HG02763 (cell line): ENCODE measurements at regions not wholly inside any gene's neighbourhood (a gene's known extent, or its start where the extent isn't known, plus 50 kb on each side); places are given as distances from the start of the nearest gene placed in this dataset.
"Not testable (repeated sequence)": the region's sequence is repeated elsewhere in the genome, so short reads cannot be mapped to it uniquely, and the experiment has no call there.

Experiments used
- ATAC-seq: cut with Tn5 transposase; IDR thresholded peaks from one replicate; pipeline ENCODE4 v1.9.1; 2021; ENCODE audit warnings: mild to moderate bottlenecking, moderate library complexity; ENCODE audit not compliant: unreplicated experiment

- not testable (repeated sequence) for ATAC-seq
Measured at GRCh38 chr1:168461108-168461507, 82.7 kb downstream of the XCL2 start.

DNA sequence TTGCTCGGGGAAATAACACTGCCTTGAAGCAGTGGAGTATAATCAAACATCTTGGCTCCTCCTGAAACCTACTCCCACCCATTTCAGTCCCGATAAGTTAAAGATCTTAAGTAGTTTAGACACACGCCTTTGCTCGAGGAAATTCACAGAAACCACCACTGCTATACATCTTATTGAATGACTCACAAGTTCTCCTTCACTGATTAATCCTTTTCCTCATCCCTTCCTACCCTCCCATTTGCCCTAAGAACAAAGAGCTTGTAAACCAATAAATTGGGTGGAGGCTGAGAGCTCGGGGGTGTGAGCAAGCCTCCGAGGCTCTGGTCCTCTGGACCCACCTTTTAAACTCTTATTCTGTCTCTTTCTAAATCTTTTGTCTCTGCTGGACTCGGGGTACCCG lies 86.5 kb downstream of the XCL2 start:
- not testable (repeated sequence) for ATAC-seq

- no peak for ATAC-seq
Measured at GRCh38 chr1:168455764-168456163, 88.0 kb downstream of the XCL2 start.

DNA sequence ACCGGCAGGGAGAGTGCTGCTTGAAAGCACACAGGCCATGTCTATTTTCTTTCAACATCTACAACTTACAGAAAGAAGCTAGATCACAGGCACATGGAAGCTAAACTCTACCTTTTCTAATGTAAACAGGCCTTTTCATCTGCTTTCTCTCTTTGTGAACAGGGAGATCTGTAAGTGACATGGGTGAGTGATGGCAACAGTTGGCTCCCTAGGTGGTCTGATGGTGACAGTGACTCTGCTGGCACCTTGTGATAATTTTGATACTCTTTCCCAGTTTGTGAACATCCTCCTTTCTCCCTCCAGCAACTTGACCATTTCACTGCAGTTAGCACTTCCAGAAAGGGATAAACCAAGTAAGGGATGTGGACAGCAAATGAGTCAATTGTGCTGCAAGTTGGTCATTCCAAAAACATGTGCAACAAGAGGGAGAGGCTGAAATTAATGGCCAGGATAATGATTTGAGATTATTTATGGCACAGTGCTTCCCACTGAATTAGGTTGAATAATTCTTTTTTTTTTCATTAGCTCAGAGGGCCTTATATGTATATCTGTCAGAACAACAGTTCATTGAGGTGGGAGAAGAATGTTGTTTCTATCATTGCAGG lies 89.5 kb downstream of the XCL2 start:
- ATAC-seq, result no peak

DNA sequence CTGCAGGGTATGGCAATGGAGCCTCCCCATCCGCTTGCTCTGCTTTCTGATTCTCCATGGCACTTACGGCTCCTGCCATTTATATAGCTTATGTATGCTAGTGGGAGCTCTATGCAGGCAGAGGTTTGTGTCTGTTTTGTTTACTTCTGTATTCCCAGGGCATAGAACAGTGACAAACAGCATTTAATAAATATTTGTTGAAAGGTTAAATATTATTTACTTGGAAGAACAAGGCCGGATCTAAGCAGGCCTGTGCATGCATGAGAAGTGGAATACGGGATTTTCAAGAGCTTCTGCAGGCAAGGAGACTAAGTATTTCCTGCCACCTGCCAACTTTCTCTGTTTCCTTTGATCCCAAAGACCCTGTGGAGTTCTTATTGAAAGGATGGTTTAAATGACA lies 90.7 kb downstream of the XCL2 start:
- ATAC-seq, result no peak

- ATAC-seq, result no peak
Measured at GRCh38 chr1:168452329-168452728, 91.5 kb downstream of the XCL2 start.

DNA sequence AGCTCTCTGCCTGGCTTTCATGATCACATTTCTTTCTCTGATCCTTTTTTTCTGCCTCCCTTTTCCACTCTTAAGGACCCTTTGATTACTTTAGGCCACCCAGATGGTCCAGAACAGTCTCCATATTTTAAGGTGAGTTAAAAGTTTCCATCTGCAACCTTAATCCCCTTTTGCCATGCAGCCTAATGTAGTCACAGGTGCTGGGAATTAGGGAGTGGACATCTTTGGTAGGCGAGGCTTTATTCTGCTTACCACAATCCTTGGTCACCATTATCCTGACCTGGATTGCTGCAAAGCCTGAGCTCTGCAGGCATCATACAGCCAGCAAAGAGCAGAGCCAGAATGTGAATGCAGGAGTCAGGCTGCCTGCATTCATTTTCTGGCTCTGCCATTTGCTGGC lies 95.9 kb downstream of the XCL2 start:
- no peak for ATAC-seq

- ATAC-seq, result no peak
Measured at GRCh38 chr1:168446081-168446480, 97.7 kb downstream of the XCL2 start.

DNA sequence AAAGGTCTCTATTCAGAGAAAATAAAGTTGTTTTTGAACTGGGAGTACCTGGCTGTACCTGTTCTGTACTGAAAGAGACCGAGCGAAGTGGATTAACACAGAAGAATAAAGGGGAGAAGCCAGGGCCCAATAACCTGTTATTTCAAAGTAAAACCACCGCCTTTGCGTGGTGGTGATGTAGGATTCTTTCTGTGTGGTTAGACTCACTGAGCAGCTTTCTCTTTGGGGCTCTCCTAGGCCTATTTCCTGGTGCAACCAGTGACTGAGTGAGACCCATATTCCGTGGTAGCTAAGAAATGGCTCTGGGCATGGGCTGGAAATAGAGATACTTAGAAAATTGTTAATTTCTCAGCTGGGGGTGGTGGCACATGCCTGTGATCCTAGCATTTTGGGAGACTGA lies 99.9 kb downstream of the XCL2 start:
- ATAC-seq, result no peak

- ATAC-seq, result no peak
Measured at GRCh38 chr1:168443356-168443755, 100.4 kb downstream of the XCL2 start.

- ATAC-seq, result no peak
Measured at GRCh38 chr1:168442931-168443330, 100.9 kb downstream of the XCL2 start.

- ATAC-seq, result no peak
Measured at GRCh38 chr1:168441745-168442144, 102.1 kb downstream of the XCL2 start.

- ATAC-seq, result peak; percentile 57
Measured at GRCh38 chr1:168439456-168440375, 104.1 kb downstream of the XCL2 start.

DNA sequence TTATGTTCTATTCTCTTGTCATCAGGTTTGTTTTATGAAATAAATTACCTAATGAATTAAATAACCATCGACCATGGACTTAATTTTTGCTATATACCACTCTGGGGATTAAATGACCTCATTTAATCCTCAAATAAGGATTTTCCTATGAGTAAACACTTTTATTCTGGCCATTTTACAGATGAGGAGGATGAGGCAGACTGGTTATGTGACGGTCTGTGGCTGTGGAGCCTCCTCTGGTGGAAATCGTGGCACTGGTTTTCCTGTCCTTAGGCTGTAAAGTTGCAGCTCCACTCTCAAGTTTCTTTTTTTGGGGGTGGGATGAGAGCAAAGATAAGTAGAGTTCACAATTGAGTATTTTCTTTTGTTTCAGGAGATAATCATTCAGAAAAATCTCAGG lies 105.2 kb downstream of the XCL2 start:
- no peak for ATAC-seq

- no peak for ATAC-seq
Measured at GRCh38 chr1:168437821-168438220, 106.0 kb downstream of the XCL2 start.

DNA sequence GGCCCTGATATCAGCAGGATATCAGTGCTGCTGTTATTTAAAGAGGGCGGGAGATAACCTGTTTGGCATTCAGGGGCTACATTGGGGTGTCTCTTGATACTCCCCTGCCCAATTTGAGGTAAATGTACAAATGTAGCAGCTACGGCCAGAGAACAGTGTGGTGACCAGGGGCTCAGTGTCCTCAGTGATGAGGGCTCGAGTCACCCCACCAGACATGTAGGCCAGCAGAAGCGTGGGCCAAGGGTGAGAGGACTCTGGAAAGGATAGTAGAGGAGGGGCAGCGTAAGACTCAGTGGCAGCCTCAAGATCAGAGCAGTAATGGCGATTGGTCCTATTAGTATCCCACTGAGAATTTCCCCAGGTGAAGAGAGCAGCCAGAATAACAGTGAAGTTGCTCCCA lies 108.4 kb downstream of the XCL2 start:
- no peak for ATAC-seq

DNA sequence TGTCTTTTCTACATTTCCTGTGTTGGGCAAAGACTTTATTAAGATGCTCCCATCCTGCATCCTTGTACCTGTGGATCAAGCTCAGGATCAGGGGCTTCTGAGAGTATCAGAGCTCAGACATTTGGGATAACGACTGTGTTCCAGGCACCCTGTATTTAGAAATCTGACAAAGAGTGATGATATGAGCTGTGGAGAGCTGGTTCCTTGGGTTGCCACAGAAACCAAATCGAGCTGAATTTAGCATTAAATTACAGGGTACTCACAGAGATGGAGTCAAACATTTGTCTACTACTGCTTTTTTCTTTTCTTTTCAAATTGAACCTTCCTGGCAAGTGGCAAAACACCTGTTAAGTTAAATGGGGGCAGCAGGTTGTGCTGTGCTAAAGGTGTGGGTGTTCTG lies 110.6 kb downstream of the XCL2 start:
- ATAC-seq, result no peak

DNA sequence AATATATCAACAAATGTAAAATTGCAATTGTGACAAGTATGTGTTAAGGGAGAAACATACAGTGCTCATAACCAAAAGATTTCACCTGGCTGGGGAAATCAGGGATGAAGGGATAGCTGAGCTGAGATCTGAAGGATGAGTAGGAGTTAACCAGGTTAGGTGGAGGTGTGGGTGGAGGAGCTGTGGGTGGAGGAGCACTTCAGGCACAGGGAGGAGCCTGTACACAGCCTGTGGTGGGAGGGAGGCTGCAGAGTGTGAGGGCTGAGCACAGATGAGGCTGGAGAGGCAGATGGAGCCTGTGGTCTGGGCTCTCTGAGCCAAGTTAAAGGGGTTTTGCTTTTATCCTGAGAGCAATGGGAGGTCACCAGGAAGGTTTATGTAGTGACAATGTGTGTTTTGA lies 111.9 kb downstream of the XCL2 start:
- no peak for ATAC-seq

- ATAC-seq, result no peak
Measured at GRCh38 chr1:168430321-168430720, 113.5 kb downstream of the XCL2 start.

- ATAC-seq, result no peak
Measured at GRCh38 chr1:168428063-168428731, 115.6 kb downstream of the XCL2 start.

- ATAC-seq, result no peak
Measured at GRCh38 chr1:168427051-168427450, 116.7 kb downstream of the XCL2 start.

DNA sequence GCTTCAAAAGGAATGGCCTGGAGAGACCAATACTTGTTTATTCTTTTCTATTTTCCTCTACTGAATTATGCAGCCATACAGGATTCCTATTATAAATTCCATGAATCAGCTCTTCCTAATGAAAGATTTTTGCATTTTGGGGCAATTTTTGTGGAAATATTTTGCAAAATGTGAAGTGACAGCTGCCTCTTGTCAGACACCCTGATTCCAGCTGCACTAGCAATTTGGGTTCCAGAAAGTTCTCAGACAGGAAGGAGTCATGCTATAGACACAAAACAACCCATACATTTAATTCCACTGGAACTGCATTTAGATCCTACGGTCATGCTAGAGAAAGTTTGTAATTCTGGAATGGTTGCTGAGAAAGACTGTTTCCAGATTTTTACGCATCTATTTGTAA lies 119.5 kb downstream of the XCL2 start:
- no peak for ATAC-seq
